Esophagus muscularis mucosa (tissue), 3 donors: ENCODE measurements at regions not wholly inside any gene's neighbourhood (a gene's known extent, or its start where the extent isn't known, plus 50 kb on each side); places are given as distances from the start of the nearest gene placed in this dataset.

Experiments
- CTCF ChIP-seq, 3 experiments: fragments of 200-600 bp in 2 of 3; fragments of 450-650 bp in 1 of 3; sonication (generic) in 2 of 3; IDR thresholded peaks; one replicate each; pipeline ENCODE4 v1.5.1; 2017 to 2019; ENCODE audit warnings: antibody characterized with exemption in 3 of 3, mild to moderate bottlenecking in 2 of 3, moderate library complexity in 1 of 3
- POLR2A ChIP-seq: fragments of 450-650 bp; IDR thresholded peaks from one replicate; pipeline ENCODE4 v1.6.1; 2017; ENCODE audit warnings: antibody characterized with exemption, moderate library complexity, mild to moderate bottlenecking, low read depth
- POLR2AphosphoS5 ChIP-seq, 2 donors: sonication (generic); formaldehyde crosslinking; IDR thresholded peaks; one replicate each; pipeline ENCODE4 v1.6.1; 2017; ENCODE audit warnings: antibody characterized with exemption in 2 of 2

DNA sequence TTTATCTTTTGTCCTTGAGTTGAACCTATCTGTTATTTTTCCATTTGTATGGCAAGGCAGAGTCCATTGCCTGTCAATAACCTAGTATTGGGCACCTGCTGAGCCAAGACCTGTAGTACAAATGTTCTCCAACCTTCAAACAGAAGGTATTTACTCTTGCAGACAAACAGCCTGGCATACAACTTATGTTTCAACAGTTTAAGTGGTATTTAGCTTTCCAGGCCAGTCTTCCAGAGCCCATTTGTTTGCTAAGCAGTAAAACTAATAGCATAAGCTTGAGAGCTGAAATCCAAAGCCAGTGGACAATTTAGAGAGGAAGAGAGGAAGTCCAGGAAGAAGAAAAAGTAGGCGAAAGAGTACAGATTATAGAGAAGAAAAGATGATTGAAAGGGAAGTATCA, 979.3 kb downstream of the GLUD2 start:
- TF ChIP-seq CTCF (IDR thresholded peaks at IDR 0.05) (no peak), POLR2AphosphoS5 (IDR thresholded peaks at IDR 0.05) (no peak), POLR2A (no peak)
